Small intestine (tissue), 7 donors: ENCODE measurements at regions not wholly inside any gene's neighbourhood (a gene's known extent, or its start where the extent isn't known, plus 50 kb on each side); places are given as distances from the start of the nearest gene placed in this dataset.

Source experiments
- DNase-seq, 2 donors: peaks; one replicate each; pipeline versions ENCODE4 v3.0.0 to v3.0.0-alpha.2; 2013
- FAIRE-seq: peaks from 2 replicates; lab custom pipeline; 2012; peaks lifted over from hg19 to GRCh38; lab: Jason Lieb, UNC
- H3K27ac ChIP-seq, 3 donors: one replicate each; pipeline ENCODE4 v1.5.1; 2013; ENCODE audit warnings: low read length in 2 of 3, mild to moderate bottlenecking in 2 of 3, control low read depth in 1 of 3, inconsistent platforms in 1 of 3, low read depth in 1 of 3, moderate library complexity in 1 of 3
- H3K27me3 ChIP-seq, 3 donors: one replicate each; pipeline ENCODE4 v1.6.1; 2013; ENCODE audit warnings: low read length in 3 of 3, inconsistent platforms in 1 of 3; ENCODE audit not compliant: control insufficient read depth in 3 of 3, insufficient read depth in 3 of 3
- H3K36me3 ChIP-seq, 3 donors: one replicate each; pipeline ENCODE4 v1.6.1; 2013; ENCODE audit warnings: low read length in 3 of 3, inconsistent platforms in 1 of 3, low read depth in 1 of 3, mild to moderate bottlenecking in 1 of 3, moderate library complexity in 1 of 3; ENCODE audit not compliant: control insufficient read depth in 3 of 3, insufficient read depth in 2 of 3
- H3K4me1 ChIP-seq, 3 donors: one replicate each; pipeline ENCODE4 v1.6.1; 2013; ENCODE audit warnings: low read length in 2 of 3, inconsistent platforms in 1 of 3, low read depth in 1 of 3, mild to moderate bottlenecking in 1 of 3, moderate library complexity in 1 of 3; ENCODE audit not compliant: control insufficient read depth in 3 of 3, insufficient read depth in 2 of 3
- H3K4me3 ChIP-seq, 3 donors: one replicate each; pipeline ENCODE4 v1.5.1; 2013; ENCODE audit warnings: low read length in 3 of 3, control low read depth in 1 of 3, inconsistent platforms in 1 of 3, low read depth in 1 of 3, mild to moderate bottlenecking in 1 of 3, moderate library complexity in 1 of 3
- H3K9me3 ChIP-seq, 2 donors: one replicate each; pipeline ENCODE4 v1.6.1; 2013; ENCODE audit warnings: low read depth in 1 of 2, low read length in 1 of 2; ENCODE audit not compliant: control insufficient read depth in 2 of 2, insufficient read depth in 1 of 2
- WGBS, 3 donors: extraction: QIAGEN DNeasy Blood & Tissue Kit; methylation state at CpG; one replicate each; pipeline ENCODE4 v1.1.7; 2013; 5-methylcytosine and 5-hydroxymethylcytosine counted together
- donor health status: healthy with polysubstance abuse.
- donor health status: control.
- donor health status: control.
- donor health status: Bipolar disorder and iron deficiency.
- donor health status: healthy.

DNA sequence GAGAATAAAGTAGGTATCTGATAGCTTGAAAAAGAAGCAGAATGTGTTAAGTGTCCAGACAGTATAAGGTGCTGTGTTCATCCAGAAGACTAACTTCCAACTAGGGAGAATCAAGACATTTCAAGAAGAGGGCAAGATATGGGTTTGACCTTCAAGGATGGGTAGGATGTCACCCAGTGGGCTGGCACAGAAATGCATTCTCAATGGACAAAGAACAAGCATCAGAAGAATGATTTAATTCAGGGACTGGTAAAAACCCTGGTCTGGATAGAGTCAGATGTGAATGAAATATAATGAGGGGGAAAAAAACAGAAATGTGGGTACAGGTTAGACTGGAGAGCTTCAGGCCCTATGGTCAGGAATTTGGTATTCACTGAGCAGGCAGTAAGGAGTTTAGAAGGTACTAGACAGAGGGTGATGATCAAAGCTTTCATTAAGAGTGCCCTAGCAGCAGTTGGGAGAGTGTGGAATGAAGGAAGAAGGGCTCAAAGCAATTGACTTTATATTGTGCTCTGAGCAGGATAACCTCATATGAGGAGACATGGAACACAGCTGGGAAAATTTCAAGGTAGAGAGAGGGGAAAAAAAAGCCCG lies 180.7 kb upstream of the ANK3 start:
- H3K36me3 ChIP-seq: no peaks in the 10 kb centered on the region
- no peak overlapping the region for H3K27ac ChIP-seq
- DNase-seq: no peak
- no peaks in the 10 kb centered on the region for H3K4me1 ChIP-seq
- H3K27me3 ChIP-seq: no peaks in the 10 kb centered on the region
- no peak overlapping the region for H3K4me3 ChIP-seq
- H3K9me3 ChIP-seq: peaks cover 0 to 7% of the 10 kb centered on the region in 2 donors
- WGBS, 3 donors: 81 to 96% (median 87%) methylated on average over 1 of the region's 1 CpG
- no peak for FAIRE-seq

DNA sequence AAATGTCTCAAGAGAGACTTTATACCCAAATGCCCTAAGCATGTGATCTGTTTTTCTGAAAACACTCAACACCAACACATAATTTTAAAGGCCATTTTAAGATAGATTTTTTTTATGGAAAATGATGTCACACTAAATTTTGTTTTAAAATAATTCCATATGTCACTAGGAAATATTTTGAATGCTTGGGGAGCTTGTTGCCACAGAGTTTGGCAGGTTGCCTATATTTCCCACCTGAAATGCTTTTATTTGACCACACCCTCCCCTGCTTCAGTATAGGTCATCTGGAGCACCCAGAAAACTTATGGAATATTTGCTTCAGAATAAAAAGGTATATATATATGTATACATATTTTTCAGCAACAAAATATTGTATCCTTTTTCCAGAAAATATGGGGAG lies 180.0 kb upstream of the ANK3 start:
- Histone ChIP-seq H3K36me3 (no peaks in the 10 kb centered on the region), H3K27me3 (no peaks in the 10 kb centered on the region), H3K4me1 (no peaks in the 10 kb centered on the region), H3K9me3 (peaks cover 0 to 10% of the 10 kb centered on the region in 2 donors), H3K27ac (no peak overlapping the region), H3K4me3 (no peak overlapping the region)
- FAIRE-seq (no peak), DNase-seq (no peak)

DNA sequence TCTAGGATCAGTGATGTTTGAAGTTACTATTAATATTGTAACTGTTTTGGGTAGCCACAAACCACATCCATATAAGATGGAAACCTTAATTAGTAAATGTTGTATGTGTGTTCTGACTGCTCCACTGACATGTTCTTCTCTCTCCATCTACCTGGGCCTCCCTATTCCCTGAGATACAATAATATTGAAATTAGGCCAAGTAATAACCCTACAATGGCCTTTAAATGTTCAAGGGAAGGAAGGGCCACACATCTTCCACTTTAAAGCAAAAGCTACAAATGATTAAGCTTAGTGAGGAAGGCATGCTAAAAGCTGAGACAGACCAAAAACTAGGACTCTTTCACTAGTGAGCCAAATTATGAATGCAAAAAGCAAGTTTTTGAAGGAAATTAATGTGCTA lies 176.4 kb upstream of the ANK3 start:
- Histone ChIP-seq H3K9me3 (peaks cover 0 to 10% of the 10 kb centered on the region in 2 donors), H3K4me3 (no peak overlapping the region), H3K36me3 (no peaks in the 10 kb centered on the region), H3K27ac (no peak overlapping the region), H3K27me3 (no peaks in the 10 kb centered on the region), H3K4me1 (no peaks in the 10 kb centered on the region)
- FAIRE-seq (no peak), DNase-seq (no peak)

DNA sequence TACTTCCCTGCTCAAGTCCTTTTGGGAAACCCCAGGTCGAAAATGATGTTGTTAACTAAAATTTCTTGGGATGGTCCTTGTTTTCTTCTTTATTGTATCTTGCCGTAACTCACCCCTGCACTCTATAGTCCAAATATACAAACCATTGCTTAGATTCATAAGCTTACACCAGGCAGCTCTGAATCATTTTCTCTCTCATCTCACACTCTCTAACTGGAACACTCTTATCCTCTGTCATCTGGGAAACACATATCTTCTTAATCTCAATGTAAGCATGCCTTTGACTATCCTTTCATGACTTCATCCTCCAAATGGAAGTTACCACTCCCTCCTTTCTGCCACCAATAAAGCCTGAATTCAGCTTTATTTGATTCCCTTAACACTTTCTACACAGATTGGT lies 175.8 kb upstream of the ANK3 start:
- H3K4me3 ChIP-seq: no peak overlapping the region
- H3K4me1 ChIP-seq: no peaks in the 10 kb centered on the region
- H3K9me3 ChIP-seq: peaks cover 0 to 10% of the 10 kb centered on the region in 2 donors
- H3K27me3 ChIP-seq: no peaks in the 10 kb centered on the region
- no peaks in the 10 kb centered on the region for H3K36me3 ChIP-seq
- no peak for FAIRE-seq
- DNase-seq: no peak
- 80 to 86% (median 83%) methylated on average over 2 of the region's 2 CpGs for WGBS, 3 donors
- H3K27ac ChIP-seq: no peak overlapping the region

DNA sequence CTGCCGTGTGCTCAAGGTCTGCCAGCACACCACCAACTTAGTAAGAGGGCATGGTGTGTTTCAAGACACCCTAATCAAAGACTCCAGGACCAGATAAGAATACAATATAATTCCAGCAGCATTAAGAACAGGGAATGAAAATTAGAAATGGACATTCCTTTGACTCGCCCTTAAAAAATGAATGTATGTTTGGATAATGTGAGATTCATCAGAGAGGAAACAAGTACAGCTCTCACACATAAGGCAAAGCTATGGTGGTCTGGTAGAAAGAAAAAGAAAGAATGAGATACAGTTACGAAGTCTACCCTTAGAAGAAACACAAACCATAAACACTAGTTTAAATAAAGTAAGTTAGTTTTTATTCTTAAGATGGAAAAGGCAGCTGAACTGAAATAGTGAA lies 174.8 kb upstream of the ANK3 start:
- Histone ChIP-seq H3K9me3 (peaks cover 0 to 10% of the 10 kb centered on the region in 2 donors), H3K4me1 (no peaks in the 10 kb centered on the region), H3K4me3 (no peak overlapping the region), H3K27me3 (no peaks in the 10 kb centered on the region), H3K27ac (no peak overlapping the region), H3K36me3 (no peaks in the 10 kb centered on the region)
- WGBS, 3 donors: 84 to 88% (median 86%) methylated on average over 3 of the region's 3 CpGs
- DNase-seq: no peak
- no peak for FAIRE-seq

DNA sequence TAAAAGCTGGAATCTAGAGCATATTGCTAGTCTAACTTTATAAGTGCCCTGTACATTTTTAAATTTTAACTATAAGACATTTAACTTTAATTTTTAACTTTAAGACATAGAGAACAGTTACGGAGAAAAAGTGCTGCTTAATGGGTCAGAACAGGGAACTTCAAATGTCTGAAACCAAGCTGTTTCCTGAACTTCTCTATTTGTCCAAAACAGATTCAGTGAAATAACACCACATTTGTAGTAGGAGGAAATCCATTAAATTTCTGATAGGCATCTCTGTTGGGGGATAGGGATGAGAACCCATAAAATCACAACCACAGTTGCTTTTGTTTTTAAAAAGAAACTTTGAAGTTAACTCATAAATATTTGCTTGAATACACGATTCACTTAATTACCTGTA lies 170.8 kb upstream of the ANK3 start:
- Histone ChIP-seq H3K36me3 (no peaks in the 10 kb centered on the region), H3K27me3 (no peaks in the 10 kb centered on the region), H3K9me3 (peaks cover 0 to 7% of the 10 kb centered on the region in 2 donors), H3K4me1 (no peaks in the 10 kb centered on the region), H3K4me3 (no peak overlapping the region), H3K27ac (no peak overlapping the region)
- FAIRE-seq (no peak), DNase-seq (no peak)
- WGBS, 3 donors: 73 to 83% (median 79%) methylated on average over 2 of the region's 2 CpGs

DNA sequence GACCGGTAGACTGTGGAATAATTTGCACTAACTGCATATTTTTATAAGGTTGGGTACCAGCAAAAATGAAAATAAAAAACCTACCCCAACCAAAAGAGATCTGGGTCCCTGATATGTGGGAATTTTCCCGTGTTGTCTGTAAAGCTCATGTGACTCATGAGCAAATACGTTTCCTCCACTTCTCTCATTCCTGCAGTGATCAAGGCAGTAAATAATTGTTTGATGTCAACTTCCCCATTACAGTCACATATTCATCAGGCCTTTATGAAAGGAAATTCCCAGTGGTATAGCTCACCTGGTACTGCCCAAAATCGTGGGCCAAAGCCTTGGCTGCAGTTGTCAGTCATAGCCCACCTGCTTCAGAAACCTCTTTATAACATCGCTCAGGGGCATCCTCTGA lies 166.0 kb upstream of the ANK3 start:
- DNase-seq (no peak), FAIRE-seq (no peak)
- WGBS, 3 donors: 73 to 74% (median 73%) methylated on average over 5 of the region's 5 CpGs
- Histone ChIP-seq H3K27ac (no peak overlapping the region), H3K4me3 (no peak overlapping the region), H3K9me3 (peaks cover 0 to 7% of the 10 kb centered on the region in 2 donors), H3K36me3 (no peaks in the 10 kb centered on the region), H3K27me3 (no peaks in the 10 kb centered on the region), H3K4me1 (no peaks in the 10 kb centered on the region)

DNA sequence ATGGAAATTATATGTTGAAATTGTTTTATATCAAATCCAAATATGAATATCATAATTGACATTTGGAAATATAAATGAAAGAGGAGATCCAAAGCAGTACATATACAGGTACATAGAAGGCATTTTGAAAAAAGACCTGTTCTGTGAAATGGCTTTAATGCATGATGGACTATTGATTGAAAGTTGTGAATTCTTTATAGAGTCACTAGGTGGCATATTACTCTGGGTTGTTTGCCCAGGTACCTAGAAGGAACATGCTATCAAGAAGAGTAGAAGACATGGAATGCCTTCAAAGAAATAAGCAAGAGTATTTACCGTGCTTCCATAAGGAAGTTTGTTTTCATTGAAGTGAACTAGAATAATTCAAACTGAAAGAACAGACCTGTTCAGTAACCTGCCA lies 160.0 kb upstream of the ANK3 start:
- FAIRE-seq (peak; percentile 83), DNase-seq (peak; percentile 41 to 76)
- Histone ChIP-seq H3K4me3 (no peak overlapping the region), H3K36me3 (no peaks in the 10 kb centered on the region), H3K9me3 (peaks cover 0 to 4% of the 10 kb centered on the region in 2 donors), H3K27me3 (no peaks in the 10 kb centered on the region), H3K4me1 (no peaks in the 10 kb centered on the region), H3K27ac (no peak overlapping the region)
- WGBS, 3 donors: 11 to 53% (median 12%) methylated on average over 1 of the region's 1 CpG

DNA sequence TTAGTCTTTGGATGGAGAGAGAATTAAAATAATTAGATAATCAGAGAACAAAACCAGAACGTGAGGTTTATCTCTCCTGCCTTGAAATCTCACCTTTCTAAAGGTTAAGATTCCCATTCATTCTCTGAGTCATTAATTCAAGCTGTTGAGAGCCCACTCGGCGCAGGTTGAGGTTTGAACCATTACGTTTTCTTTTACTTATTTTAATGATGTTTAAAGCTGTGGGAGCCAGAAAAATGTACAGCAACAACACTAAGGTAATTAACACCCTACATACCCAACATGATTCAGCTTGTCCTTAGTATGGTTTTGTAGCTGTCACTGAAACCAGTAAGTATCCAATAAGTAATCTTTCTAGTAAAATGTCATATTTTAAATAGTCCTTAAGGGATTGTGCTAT lies 153.0 kb upstream of the ANK3 start:
- H3K27me3 ChIP-seq: no peaks in the 10 kb centered on the region
- H3K9me3 ChIP-seq: no peaks in the 10 kb centered on the region
- no peak overlapping the region for H3K27ac ChIP-seq
- H3K4me3 ChIP-seq: no peak overlapping the region
- no peaks in the 10 kb centered on the region for H3K4me1 ChIP-seq
- 79 to 87% (median 81%) methylated on average over 4 of the region's 4 CpGs for WGBS, 3 donors
- no peak for FAIRE-seq
- H3K36me3 ChIP-seq: no peaks in the 10 kb centered on the region
- no peak for DNase-seq
